Thymus (tissue), 11 donors: ENCODE measurements at regions not wholly inside any gene's neighbourhood (a gene's known extent, or its start where the extent isn't known, plus 50 kb on each side); places are given as distances from the start of the nearest gene placed in this dataset.

Source experiments
- DNase-seq, 9 donors: peaks; one replicate each; pipeline ENCODE4 v3.0.0-alpha.2; 2013; ENCODE audit warnings: low spot score in 9 of 9, low read depth in 6 of 9, missing footprints in 1 of 9
- H3K27ac ChIP-seq, 2 donors: one replicate each; pipeline ENCODE4 v1.5.1; 2013; ENCODE audit warnings: control low read depth in 1 of 2, low read depth in 1 of 2, low read length in 1 of 2, mild to moderate bottlenecking in 1 of 2, moderate library complexity in 1 of 2
- H3K27me3 ChIP-seq, 2 donors: one replicate each; pipeline ENCODE4 v1.5.1; 2013; ENCODE audit warnings: low read length in 1 of 2; ENCODE audit not compliant: control insufficient read depth in 2 of 2, insufficient read depth in 1 of 2
- H3K36me3 ChIP-seq, 2 donors: one replicate each; pipeline ENCODE4 v1.5.1; 2013; ENCODE audit warnings: low read length in 1 of 2, mild to moderate bottlenecking in 1 of 2, moderate library complexity in 1 of 2; ENCODE audit not compliant: control insufficient read depth in 2 of 2, insufficient read depth in 2 of 2
- H3K4me1 ChIP-seq, 2 donors: one replicate each; pipeline ENCODE4 v1.5.1; 2013; ENCODE audit warnings: low read length in 2 of 2; ENCODE audit not compliant: control insufficient read depth in 2 of 2, insufficient read depth in 2 of 2
- H3K4me3 ChIP-seq, 2 donors: one replicate each; pipeline ENCODE4 v1.5.1; 2013; ENCODE audit warnings: low read length in 2 of 2, control low read depth in 1 of 2, mild to moderate bottlenecking in 1 of 2
- H3K9me3 ChIP-seq, 2 donors: one replicate each; pipeline ENCODE4 v1.5.1; 2013; ENCODE audit warnings: low read length in 1 of 2, mild to moderate bottlenecking in 1 of 2; ENCODE audit not compliant: control insufficient read depth in 2 of 2, insufficient read depth in 1 of 2
- WGBS: extraction: QIAGEN DNeasy Blood & Tissue Kit; methylation state at CpG from one replicate; pipeline ENCODE4 v1.1.7; 2013; 5-methylcytosine and 5-hydroxymethylcytosine counted together
- donor health status: healthy.

DNA sequence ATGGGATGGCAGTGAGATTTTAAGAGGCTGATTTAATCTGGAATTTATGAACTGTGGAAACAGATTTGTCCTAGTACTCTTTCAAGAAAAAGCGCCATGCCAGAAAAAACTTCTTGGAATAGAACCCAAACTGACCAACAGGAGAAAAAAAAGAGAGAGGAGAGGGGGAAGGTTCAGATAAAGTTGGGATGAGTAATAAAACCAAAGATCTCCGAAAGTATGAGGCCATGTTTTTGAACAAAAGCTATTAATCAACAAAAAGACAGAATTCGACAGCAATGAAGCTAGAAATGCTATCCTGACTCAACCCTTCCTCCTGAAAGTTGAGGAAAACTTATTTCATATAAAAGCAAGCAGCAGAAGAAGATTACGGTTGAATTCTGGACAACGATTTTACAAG, 135.5 kb downstream of the CEMIP2 start:
- Histone ChIP-seq H3K4me3 (no peak overlapping the region), H3K27ac (no peak overlapping the region), H3K27me3 (no peaks in the 10 kb centered on the region), H3K9me3 (no peaks in the 10 kb centered on the region), H3K36me3 (no peaks in the 10 kb centered on the region), H3K4me1 (no peaks in the 10 kb centered on the region)
- WGBS: 96% methylated on average over 5 of the region's 5 CpGs
- no peak for DNase-seq

DNA sequence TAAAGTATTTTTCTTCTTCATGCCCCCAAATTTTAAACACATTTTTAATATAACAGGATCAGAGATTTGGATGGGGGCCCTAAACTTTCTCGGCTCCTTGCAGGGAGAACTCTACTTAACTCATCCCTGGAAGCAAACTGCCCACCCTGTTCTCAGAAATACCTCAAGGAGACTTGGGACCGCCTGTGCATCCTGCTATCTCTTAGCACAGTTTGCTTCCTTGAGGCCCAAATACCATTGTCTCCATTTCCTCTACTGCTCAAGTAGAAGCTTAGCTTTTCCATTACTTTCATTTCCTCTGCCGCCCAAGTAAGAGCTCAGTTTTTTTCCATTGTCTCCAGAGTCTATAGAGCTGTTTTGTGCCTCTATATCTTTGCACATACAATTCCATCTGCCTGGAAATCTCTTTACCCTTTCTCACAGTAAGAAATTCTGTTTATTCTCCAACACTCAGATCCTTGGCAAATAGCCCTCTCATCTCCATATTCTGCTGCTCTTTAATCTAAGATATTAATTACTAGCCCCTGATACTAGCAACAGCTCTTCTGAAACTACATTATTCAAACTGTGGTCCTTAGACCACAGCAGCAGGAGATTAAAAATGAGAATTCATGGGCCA, 137.8 kb downstream of the CEMIP2 start:
- DNase-seq: no peak
- no peaks in the 10 kb centered on the region for H3K9me3 ChIP-seq
- H3K4me3 ChIP-seq: no peak overlapping the region
- H3K27ac ChIP-seq: no peak overlapping the region
- no peaks in the 10 kb centered on the region for H3K27me3 ChIP-seq
- no peaks in the 10 kb centered on the region for H3K4me1 ChIP-seq
- H3K36me3 ChIP-seq: no peaks in the 10 kb centered on the region
- 75% methylated on average over 3 of the region's 3 CpGs for WGBS

DNA sequence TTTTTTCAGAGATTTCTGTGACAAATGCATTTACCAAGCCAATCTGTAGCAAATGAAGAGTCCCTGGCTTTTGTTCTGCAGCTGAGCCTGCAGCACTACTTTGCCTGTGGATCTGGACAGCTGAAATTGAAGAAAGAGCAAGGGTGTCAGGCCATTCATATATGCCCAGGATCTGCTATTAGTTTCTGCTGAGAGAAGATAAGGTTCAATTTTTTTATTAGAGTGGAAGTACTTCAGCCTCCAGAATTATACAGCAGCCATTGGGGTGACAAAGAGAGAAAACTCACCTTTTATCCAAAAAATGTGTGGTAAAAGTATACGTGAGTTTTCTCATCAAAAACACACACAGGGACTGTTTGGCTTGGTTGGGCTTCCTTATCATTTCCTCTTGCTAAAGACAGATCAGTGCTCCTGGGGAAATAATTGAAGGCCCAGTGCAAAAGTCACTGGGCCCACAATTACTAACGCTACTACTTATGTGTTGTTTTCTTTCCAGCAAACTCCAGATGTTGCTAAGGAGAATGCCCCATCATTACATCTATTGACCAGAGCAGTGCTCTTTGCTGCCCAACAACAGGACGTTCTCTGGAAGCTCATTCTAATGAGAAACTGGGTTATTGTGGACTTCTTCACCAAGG, 138.6 kb downstream of the CEMIP2 start:
- no peak overlapping the region for H3K4me3 ChIP-seq
- DNase-seq: no peak
- no peaks in the 10 kb centered on the region for H3K4me1 ChIP-seq
- no peaks in the 10 kb centered on the region for H3K36me3 ChIP-seq
- 60% methylated on average over 3 of the region's 3 CpGs for WGBS
- no peak overlapping the region for H3K27ac ChIP-seq
- H3K9me3 ChIP-seq: no peaks in the 10 kb centered on the region
- H3K27me3 ChIP-seq: no peaks in the 10 kb centered on the region

DNA sequence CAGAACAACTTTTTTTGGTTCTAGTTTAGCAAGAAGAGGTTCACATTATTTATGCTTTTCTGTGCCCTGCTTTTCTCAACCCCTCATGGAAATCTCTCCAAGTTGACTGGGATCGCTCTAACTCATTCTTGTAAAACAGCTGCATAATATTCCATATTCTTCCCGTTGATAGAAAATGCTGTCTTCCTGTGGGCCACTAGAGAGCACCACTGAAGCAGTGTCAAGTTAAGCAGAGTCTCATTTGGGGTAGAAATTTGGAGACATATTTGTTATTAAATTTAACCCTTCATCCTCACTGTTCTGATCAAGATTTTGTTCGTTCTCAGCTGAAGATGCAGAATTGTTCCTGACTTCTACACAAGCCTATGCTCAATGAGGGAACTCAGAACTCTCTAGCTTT, 140.1 kb downstream of the CEMIP2 start:
- Histone ChIP-seq H3K4me1 (no peaks in the 10 kb centered on the region), H3K27me3 (no peaks in the 10 kb centered on the region), H3K36me3 (no peaks in the 10 kb centered on the region), H3K27ac (no peak overlapping the region), H3K9me3 (no peaks in the 10 kb centered on the region), H3K4me3 (no peak overlapping the region)
- WGBS: 96% methylated on average over 3 of the region's 3 CpGs
- DNase-seq: no peak

DNA sequence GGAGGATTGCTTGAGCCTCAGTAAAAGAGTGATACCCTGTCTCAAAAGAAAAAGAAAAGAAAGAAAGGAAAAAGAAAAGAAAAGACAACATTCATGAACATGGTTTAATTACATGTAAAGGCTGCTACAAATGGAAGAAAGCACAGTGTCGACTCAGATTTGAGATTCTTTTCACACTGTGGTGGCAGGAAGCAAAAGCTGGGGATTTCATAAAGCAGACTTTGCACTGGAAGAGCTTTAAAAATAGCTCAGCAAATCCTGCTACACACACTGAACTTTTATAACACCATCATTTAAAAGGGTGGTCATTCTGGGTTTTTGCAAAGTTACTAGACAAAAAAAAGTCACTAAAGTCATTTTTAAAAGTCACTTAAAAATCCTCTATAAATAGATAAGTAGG, 140.8 kb downstream of the CEMIP2 start:
- Histone ChIP-seq H3K4me3 (no peak overlapping the region), H3K9me3 (no peaks in the 10 kb centered on the region), H3K4me1 (no peaks in the 10 kb centered on the region), H3K27ac (no peak overlapping the region), H3K27me3 (no peaks in the 10 kb centered on the region), H3K36me3 (no peaks in the 10 kb centered on the region)
- whole genome bisulfite sequencing: 93% methylated on average over 1 of the region's 1 CpG
- no peak for DNase-seq

DNA sequence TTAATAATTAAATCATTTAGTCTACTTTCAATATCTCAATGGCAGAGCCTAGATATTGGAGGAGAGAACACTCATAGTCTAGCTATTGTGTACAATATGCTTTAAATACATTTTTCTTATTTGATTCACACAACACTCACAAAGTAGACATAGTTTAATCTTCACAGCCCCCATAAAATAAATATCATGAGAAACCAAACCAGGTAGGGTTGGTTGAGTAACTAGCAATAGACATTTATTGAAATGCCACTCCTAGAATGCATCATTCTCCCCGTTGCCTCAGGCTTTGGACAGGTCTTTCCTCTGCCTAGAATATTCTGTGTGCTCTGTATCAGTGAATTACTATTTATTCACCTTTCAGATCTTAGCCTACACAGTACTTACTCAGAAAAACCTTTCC, 141.9 kb downstream of the CEMIP2 start:
- WGBS: 95% methylated on average over 1 of the region's 1 CpG
- no peak overlapping the region for H3K27ac ChIP-seq
- no peak overlapping the region for H3K4me3 ChIP-seq
- H3K4me1 ChIP-seq: no peaks in the 10 kb centered on the region
- DNase-seq: no peak
- H3K36me3 ChIP-seq: no peaks in the 10 kb centered on the region
- H3K9me3 ChIP-seq: no peaks in the 10 kb centered on the region
- no peaks in the 10 kb centered on the region for H3K27me3 ChIP-seq

DNA sequence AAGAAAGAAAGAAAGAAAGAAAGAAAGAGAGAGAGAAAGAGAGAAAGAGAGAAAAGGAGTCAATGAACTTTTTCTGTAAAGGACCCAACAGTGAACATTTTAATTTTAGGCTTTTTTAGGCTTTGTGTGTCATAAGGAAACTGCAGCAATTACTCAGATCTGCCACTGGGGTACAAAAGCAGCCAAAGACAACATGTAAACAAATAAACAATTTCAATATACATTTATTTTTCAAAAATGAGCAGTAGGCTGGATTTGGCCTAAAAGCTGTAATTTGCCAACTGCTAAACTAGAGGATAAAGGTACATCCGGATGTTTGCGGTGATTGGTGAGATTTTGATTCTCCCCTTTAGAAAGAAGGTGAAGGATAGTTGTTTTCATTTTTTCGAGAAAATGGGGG, 143.6 kb downstream of the CEMIP2 start:
- Histone ChIP-seq H3K4me3 (no peak overlapping the region), H3K27me3 (no peaks in the 10 kb centered on the region), H3K4me1 (no peaks in the 10 kb centered on the region), H3K9me3 (no peaks in the 10 kb centered on the region), H3K36me3 (no peaks in the 10 kb centered on the region), H3K27ac (no peak overlapping the region)
- DNase-seq: no peak
- 97% methylated on average over 3 of the region's 3 CpGs for WGBS

DNA sequence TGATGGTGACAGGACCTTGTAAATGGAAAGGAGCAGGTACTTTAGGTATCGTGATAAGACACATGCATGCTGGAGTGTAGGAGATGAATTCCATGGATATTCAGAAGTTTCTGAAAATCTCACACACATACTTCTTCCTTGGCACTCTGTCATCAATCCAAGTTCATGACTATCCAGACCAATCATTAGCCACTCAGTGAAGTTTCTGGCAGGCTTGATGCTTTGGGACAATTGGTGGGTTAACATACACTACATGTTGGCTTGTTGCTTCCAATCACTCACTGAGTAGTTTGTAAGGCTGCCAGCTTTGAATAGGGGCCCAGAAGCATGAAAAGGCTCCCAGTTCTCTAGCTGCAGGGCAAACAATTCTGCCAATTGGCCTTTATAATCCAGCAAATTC, 147.6 kb downstream of the CEMIP2 start:
- 100% methylated on average over 1 of the region's 1 CpG for WGBS
- H3K4me1 ChIP-seq: no peaks in the 10 kb centered on the region
- H3K4me3 ChIP-seq: no peak overlapping the region
- no peaks in the 10 kb centered on the region for H3K36me3 ChIP-seq
- no peaks in the 10 kb centered on the region for H3K27me3 ChIP-seq
- no peak for DNase-seq
- H3K27ac ChIP-seq: no peak overlapping the region
- no peaks in the 10 kb centered on the region for H3K9me3 ChIP-seq

DNA sequence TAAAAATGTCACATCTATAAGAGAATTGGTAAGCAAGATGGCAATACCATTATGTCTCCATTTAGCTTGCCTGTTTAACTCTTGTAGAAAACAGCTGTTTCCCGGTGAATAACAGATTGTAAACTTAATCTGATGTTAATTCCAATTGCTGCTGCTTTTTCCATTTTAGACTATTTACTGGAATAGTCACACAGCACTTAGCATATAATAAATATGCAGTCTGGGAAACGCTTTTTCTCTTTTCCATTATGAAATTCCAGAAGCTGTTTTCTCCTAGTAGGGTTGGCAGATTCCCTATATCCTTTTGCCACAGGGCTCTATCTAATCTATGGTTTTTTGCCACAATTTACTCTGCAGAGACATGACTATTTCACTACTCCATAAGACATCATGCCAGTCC, 148.0 kb downstream of the CEMIP2 start:
- no peak overlapping the region for H3K4me3 ChIP-seq
- no peaks in the 10 kb centered on the region for H3K27me3 ChIP-seq
- no peaks in the 10 kb centered on the region for H3K36me3 ChIP-seq
- DNase-seq: no peak
- no peaks in the 10 kb centered on the region for H3K9me3 ChIP-seq
- no peaks in the 10 kb centered on the region for H3K4me1 ChIP-seq
- 95% methylated on average over 2 of the region's 2 CpGs for WGBS
- no peak overlapping the region for H3K27ac ChIP-seq
